HEK293T (cell line): ENCODE measurements at regions not wholly inside any gene's neighbourhood (a gene's known extent, or its start where the extent isn't known, plus 50 kb on each side); places are given as distances from the start of the nearest gene placed in this dataset.

Source experiments
- CTCF ChIA-PET: fragments of 350-600 bp; formaldehyde crosslinking; extraction: SDS; loops from one replicate; lab custom pipeline; 2021; ENCODE audit warnings: antibody characterized with exemption, inconsistent platforms; lab: Yijun Ruan, JAX
- POLR2A ChIA-PET: fragments of 350-600 bp; formaldehyde crosslinking; extraction: SDS; loops from one replicate; lab custom pipeline; 2020; ENCODE audit warnings: antibody characterized with exemption, inconsistent platforms; lab: Yijun Ruan, JAX
- DNase-seq: peaks from one replicate; pipeline ENCODE4 v3.0.0; 2012; ENCODE audit warnings: mixed read lengths; ENCODE audit errors: extremely low spot score
- ARNT ChIP-seq: fragments of 450-650 bp; IDR thresholded peaks from 2 replicates; pipeline ENCODE4 v1.6.1; 2017; ENCODE audit warnings: mild to moderate bottlenecking
- BHLHE40 ChIP-seq: fragments of 450-650 bp; IDR thresholded peaks from 2 replicates; pipeline ENCODE4 v1.6.1; 2016; ENCODE audit warnings: mild to moderate bottlenecking, moderate library complexity, borderline replicate concordance
- CTBP1 ChIP-seq: fragments of 450-650 bp; IDR thresholded peaks from 2 replicates; pipeline ENCODE4 v1.6.1; 2016; ENCODE audit warnings: borderline replicate concordance
- ELF4 ChIP-seq: fragments of 450-650 bp; IDR thresholded peaks from 2 replicates; pipeline ENCODE4 v1.6.1; 2017; ENCODE audit warnings: antibody characterized with exemption
- FOXA1 ChIP-seq: fragments of 450-650 bp; IDR thresholded peaks from 2 replicates; pipeline ENCODE4 v1.6.1; 2016; ENCODE audit warnings: mild to moderate bottlenecking
- FOXK2 ChIP-seq: fragments of 450-650 bp; IDR thresholded peaks from 2 replicates; pipeline ENCODE4 v1.6.1; 2016; ENCODE audit warnings: mild to moderate bottlenecking
- FOXM1 ChIP-seq: fragments of 450-650 bp; IDR thresholded peaks from 2 replicates; pipeline ENCODE4 v1.6.1; 2017; ENCODE audit warnings: mild to moderate bottlenecking, borderline replicate concordance
- HDGF ChIP-seq: fragments of 450-650 bp; IDR thresholded peaks from 2 replicates; pipeline ENCODE4 v1.6.1; 2017; ENCODE audit warnings: antibody characterized with exemption, borderline replicate concordance
- L3MBTL2 ChIP-seq: fragments of 450-650 bp; conservative IDR thresholded peaks from 2 replicates; pipeline ENCODE4 v1.6.1; 2016; ENCODE audit warnings: mild to moderate bottlenecking
- LEF1 ChIP-seq: fragments of 450-650 bp; IDR thresholded peaks from 2 replicates; pipeline ENCODE4 v1.6.1; 2017; ENCODE audit warnings: mild to moderate bottlenecking, borderline replicate concordance
- NFRKB ChIP-seq: fragments of 450-650 bp; IDR thresholded peaks from 2 replicates; pipeline ENCODE4 v1.6.1; 2016; ENCODE audit warnings: mild to moderate bottlenecking, moderate library complexity
- PKNOX1 ChIP-seq: fragments of 450-650 bp; IDR thresholded peaks from 2 replicates; pipeline ENCODE4 v1.6.1; 2016
- SP1 ChIP-seq: fragments of 450-650 bp; IDR thresholded peaks from 2 replicates; pipeline ENCODE4 v1.6.1; 2017
- SUZ12 ChIP-seq: fragments of 450-650 bp; IDR thresholded peaks from 2 replicates; pipeline ENCODE4 v1.6.1; 2016; ENCODE audit warnings: mild to moderate bottlenecking
- TARDBP ChIP-seq: fragments of 450-650 bp; IDR thresholded peaks from 2 replicates; pipeline ENCODE4 v1.6.1; 2016
- ZNF384 ChIP-seq: fragments of 450-650 bp; IDR thresholded peaks from 2 replicates; pipeline ENCODE4 v1.6.1; 2016

GRCh38 chrX:39536211-39536610, 561.5 kb downstream of the BCOR start:
- no peak for DNase-seq
- ChIA-PET CTCF (no interaction called here), POLR2A (no interaction called here)
- no peak for TF ChIP-seq BHLHE40
- no peak for TF ChIP-seq SUZ12
- no peak for TF ChIP-seq FOXM1
- TF ChIP-seq PKNOX1 = no peak
- no peak for TF ChIP-seq L3MBTL2
- no peak for TF ChIP-seq HDGF
- no peak for TF ChIP-seq SP1
- no peak for TF ChIP-seq LEF1
- TF ChIP-seq ELF4 = no peak
- no peak for TF ChIP-seq ZNF384
- no peak for TF ChIP-seq ARNT
- no peak for TF ChIP-seq FOXK2
- no peak for TF ChIP-seq FOXA1
- TF ChIP-seq TARDBP = no peak
- TF ChIP-seq NFRKB = no peak

GRCh38 chrX:39541881-39542280, 555.9 kb downstream of the BCOR start:
- DNase-seq = no peak
- ChIA-PET CTCF (no interaction called here), POLR2A (no interaction called here)
- TF ChIP-seq FOXM1 = no peak

- no peak for TF ChIP-seq SUZ12
- no peak for TF ChIP-seq CTBP1
- no peak for TF ChIP-seq ARNT
- TF ChIP-seq FOXA1 = no peak
- no peak for TF ChIP-seq PKNOX1
- TF ChIP-seq FOXK2 = no peak
- no peak for TF ChIP-seq BHLHE40
- POLR2A ChIA-PET = no interaction called here
- DNase-seq = no peak
- CTCF ChIA-PET = interaction anchor here (0.6 kb wide), 1 partner anchor 751 kb away, joined by 3 read pairs; no protein-coding TSS in a partner anchor
Observed at GRCh38 chrX:39542316-39542715, 555.4 kb downstream of the BCOR start.

- TF ChIP-seq SP1 = no peak
- ChIA-PET CTCF (interaction anchor here (0.5 kb wide), 1 partner anchor 1175 kb away, joined by 3 read pairs; no protein-coding TSS in a partner anchor), POLR2A (no interaction called here)
- no peak for DNase-seq
Observed at GRCh38 chrX:39550795-39551361, 546.9 kb downstream of the BCOR start.

GRCh38 chrX:39551762-39552161, 546.0 kb downstream of the BCOR start:
- CTCF ChIA-PET = no interaction called here
- POLR2A ChIA-PET = no interaction called here
- no peak for DNase-seq
- TF ChIP-seq FOXM1 (no peak), BHLHE40 (no peak), HDGF (no peak), ZNF384 (no peak), SP1 (no peak), CTBP1 (no peak), L3MBTL2 (no peak), TARDBP (no peak), SUZ12 (no peak), LEF1 (no peak), FOXA1 (no peak), ARNT (no peak)

GRCh38 chrX:39555431-39555830, 542.3 kb downstream of the BCOR start:
- no peak for DNase-seq
- ChIA-PET POLR2A (no interaction called here), CTCF (no interaction called here)

GRCh38 chrX:39556056-39556455, 541.7 kb downstream of the BCOR start:
- ChIA-PET POLR2A (no interaction called here), CTCF (no interaction called here)
- DNase-seq = peak; percentile 37
- TF ChIP-seq BHLHE40 = no peak

More at GRCh38 chrX:39555431-39555830, 542.3 kb downstream of the BCOR start:
- TF ChIP-seq L3MBTL2 = no peak
- no peak for TF ChIP-seq FOXM1
- TF ChIP-seq FOXK2 = no peak
- TF ChIP-seq HDGF = no peak
- TF ChIP-seq SP1 = no peak
- no peak for TF ChIP-seq ELF4
- no peak for TF ChIP-seq ZNF384
- TF ChIP-seq LEF1 = no peak
- no peak for TF ChIP-seq SUZ12
- no peak for TF ChIP-seq CTBP1
- no peak for TF ChIP-seq TARDBP
- TF ChIP-seq ARNT = no peak
- TF ChIP-seq BHLHE40 = no peak
- no peak for TF ChIP-seq NFRKB
